ENCODE measurements at regions not wholly inside any gene's neighbourhood (a gene's known extent, or its start where the extent isn't known, plus 50 kb on each side); places are given as distances from the start of the nearest gene placed in this dataset.

- TF ChIP-seq CTCF (IDR thresholded peaks at IDR 0.05; ENCODE audit: borderline replicate concordance, extremely low read depth, low read length, poor library complexity, severe bottlenecking) (no peak), EZH2 (IDR thresholded peaks at IDR 0.05; ENCODE audit: borderline replicate concordance, low read depth, low read length, severe bottlenecking) (no peak)
Observed at GRCh38 chr3:194971009-194971408, 285.3 kb downstream of the FAM43A start.
